ENCODE measurements at regions not wholly inside any gene's neighbourhood (a gene's known extent, or its start where the extent isn't known, plus 50 kb on each side); places are given as distances from the start of the nearest gene placed in this dataset.
"Not testable (repeated sequence)": the region's sequence is repeated elsewhere in the genome, so short reads cannot be mapped to it uniquely, and the experiment has no call there.

GRCh38 chr6:103154779-103155572 is 1704.7 kb downstream of the HACE1 start:
- DNase-seq = no peak

- no peak for DNase-seq
These were observed 1706.7 kb downstream of the HACE1 start for GRCh38 chr6:103153016-103153415.

GRCh38 chr6:103142902-103143301 is 1716.8 kb downstream of the HACE1 start:
- no peak for DNase-seq

- DNase-seq = no peak
These were observed 1719.3 kb downstream of the HACE1 start for GRCh38 chr6:103140308-103141027.

GRCh38 chr6:103139377-103139776 is 1720.3 kb downstream of the HACE1 start:
- no peak for DNase-seq

- DNase-seq = no peak
These were observed 1731.0 kb downstream of the GRIK2 start for GRCh38 chr6:103124471-103124870.

- DNase-seq = peak; percentile 84
These were observed 1729.5 kb downstream of the GRIK2 start for GRCh38 chr6:103122766-103123601.

- DNase-seq = no peak
These were observed 1725.5 kb downstream of the GRIK2 start for GRCh38 chr6:103119056-103119455.

GRCh38 chr6:103114582-103114981 is 1721.1 kb downstream of the GRIK2 start:
- DNase-seq = no peak

GRCh38 chr6:103113416-103113815 is 1719.9 kb downstream of the GRIK2 start:
- DNase-seq = no peak

- no peak for DNase-seq
These were observed 1714.5 kb downstream of the GRIK2 start for GRCh38 chr6:103107985-103108384.

- DNase-seq = no peak
These were observed 1712.2 kb downstream of the GRIK2 start for GRCh38 chr6:103105686-103106085.

GRCh38 chr6:103101267-103101666 is 1707.8 kb downstream of the GRIK2 start:
- DNase-seq = no peak

- not testable (repeated sequence) for DNase-seq
These were observed 1698.9 kb downstream of the GRIK2 start for GRCh38 chr6:103092414-103092813.

GRCh38 chr6:103085801-103086200 is 1692.3 kb downstream of the GRIK2 start:
- DNase-seq = no peak

- no peak for DNase-seq
These were observed 1688.5 kb downstream of the GRIK2 start for GRCh38 chr6:103081876-103082630.

- no peak for DNase-seq
These were observed 1687.6 kb downstream of the GRIK2 start for GRCh38 chr6:103081126-103081525.

GRCh38 chr6:103080497-103080896 is 1687.0 kb downstream of the GRIK2 start:
- no peak for DNase-seq

- no peak for DNase-seq
These were observed 1686.4 kb downstream of the GRIK2 start for GRCh38 chr6:103079867-103080266.

GRCh38 chr6:103062136-103062535 is 1668.6 kb downstream of the GRIK2 start:
- DNase-seq = no peak

GRCh38 chr6:103047567-103047966 is 1654.1 kb downstream of the GRIK2 start:
- no peak for DNase-seq

- DNase-seq = no peak
These were observed 1648.8 kb downstream of the GRIK2 start for GRCh38 chr6:103042336-103042735.
